Keratinocyte (primary cell): ENCODE measurements at regions not wholly inside any gene's neighbourhood (a gene's known extent, or its start where the extent isn't known, plus 50 kb on each side); places are given as distances from the start of the nearest gene placed in this dataset.

ENCODE experiments used
- CTCF ChIP-seq, 3 experiments: IDR thresholded peaks in 1 of 3; conservative IDR thresholded peaks in 1 of 3; optimal IDR thresholded peaks in 1 of 3; 2 replicates in 2 of 3; 3 replicates in 1 of 3; pipeline versions ENCODE3 to v1.5.1; 2011; ENCODE audit warnings: low read length in 3 of 3, mild to moderate bottlenecking in 3 of 3, moderate library complexity in 2 of 3, control low read depth in 1 of 3, inconsistent platforms in 1 of 3; ENCODE audit not compliant: insufficient read depth in 2 of 3; ENCODE audit errors: extremely low read depth in 1 of 3
- EZH2 ChIP-seq: IDR thresholded peaks from one replicate; pipeline ENCODE4 v1.6.1; 2012; ENCODE audit warnings: inconsistent platforms, mild to moderate bottlenecking, low read length, moderate library complexity

- TF ChIP-seq CTCF (optimal IDR thresholded peaks at IDR 0.05 in 1 of 3, IDR thresholded peaks at IDR 0.05 in 1 of 3, conservative IDR thresholded peaks at IDR 0.05 in 1 of 3; ENCODE audit: extremely low read depth in 1 of 3, insufficient read depth in 2 of 3, low read length in 3 of 3) (no peak), EZH2 (no peak)
Measured at GRCh38 chr12:58034712-58035111, 93.3 kb downstream of the ATP23 start.
